DOHH2 (cell line): ENCODE measurements at regions not wholly inside any gene's neighbourhood (a gene's known extent, or its start where the extent isn't known, plus 50 kb on each side); places are given as distances from the start of the nearest gene placed in this dataset.

Experiments used
- EZH2phosphoT487 ChIP-seq: fragments of 200-600 bp; sonication (generic); IDR thresholded peaks from 2 replicates; pipeline ENCODE4 v1.6.1; 2017; ENCODE audit warnings: borderline replicate concordance, mild to moderate bottlenecking, antibody characterized with exemption, low read length, moderate library complexity, mixed read lengths
- TF ChIP-seq, protein P1 (sequence below): fragments of 200-600 bp; sonication (generic); IDR thresholded peaks from one replicate; pipeline ENCODE4 v1.5.1; 2014; ENCODE audit warnings: antibody characterized with exemption, mild to moderate bottlenecking, low read depth, low read length; ENCODE audit not compliant: poor library complexity, severe bottlenecking

DNA sequence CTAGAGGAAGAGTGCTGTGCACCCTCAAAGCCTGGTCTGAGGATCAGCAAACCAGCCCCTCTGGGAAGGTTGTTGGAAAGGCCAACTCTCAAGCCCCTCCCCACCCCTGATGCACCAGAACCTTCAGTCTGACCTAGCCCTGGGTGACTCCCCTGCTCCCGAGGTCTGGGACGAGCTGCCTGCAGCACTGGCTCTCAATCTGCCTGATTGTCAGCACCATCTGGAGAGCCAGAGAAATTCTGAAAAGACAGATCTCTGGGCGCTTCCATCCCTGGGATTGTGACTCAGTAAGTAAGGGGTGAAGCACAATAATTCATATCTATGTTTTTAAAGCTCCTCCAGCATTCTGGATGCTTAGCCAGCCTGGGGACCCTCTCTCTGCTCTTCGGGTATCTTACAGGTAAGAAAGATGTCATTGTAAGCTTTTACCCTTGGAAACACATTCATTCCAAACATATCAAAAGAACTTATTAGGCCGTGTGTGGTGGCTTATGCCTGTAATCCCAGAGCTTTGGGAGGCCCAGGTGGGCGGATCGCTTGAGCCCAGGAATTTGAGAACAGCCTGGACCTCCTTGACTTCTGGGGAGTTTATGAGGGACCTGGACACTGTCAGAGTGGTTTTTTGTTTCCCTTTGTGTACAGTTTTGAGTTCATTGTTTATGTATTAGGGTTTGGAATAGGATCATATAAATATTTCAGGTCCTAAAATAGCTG is 147.5 kb downstream of the KCNJ12 start:
- TF ChIP-seq, protein P1, sequence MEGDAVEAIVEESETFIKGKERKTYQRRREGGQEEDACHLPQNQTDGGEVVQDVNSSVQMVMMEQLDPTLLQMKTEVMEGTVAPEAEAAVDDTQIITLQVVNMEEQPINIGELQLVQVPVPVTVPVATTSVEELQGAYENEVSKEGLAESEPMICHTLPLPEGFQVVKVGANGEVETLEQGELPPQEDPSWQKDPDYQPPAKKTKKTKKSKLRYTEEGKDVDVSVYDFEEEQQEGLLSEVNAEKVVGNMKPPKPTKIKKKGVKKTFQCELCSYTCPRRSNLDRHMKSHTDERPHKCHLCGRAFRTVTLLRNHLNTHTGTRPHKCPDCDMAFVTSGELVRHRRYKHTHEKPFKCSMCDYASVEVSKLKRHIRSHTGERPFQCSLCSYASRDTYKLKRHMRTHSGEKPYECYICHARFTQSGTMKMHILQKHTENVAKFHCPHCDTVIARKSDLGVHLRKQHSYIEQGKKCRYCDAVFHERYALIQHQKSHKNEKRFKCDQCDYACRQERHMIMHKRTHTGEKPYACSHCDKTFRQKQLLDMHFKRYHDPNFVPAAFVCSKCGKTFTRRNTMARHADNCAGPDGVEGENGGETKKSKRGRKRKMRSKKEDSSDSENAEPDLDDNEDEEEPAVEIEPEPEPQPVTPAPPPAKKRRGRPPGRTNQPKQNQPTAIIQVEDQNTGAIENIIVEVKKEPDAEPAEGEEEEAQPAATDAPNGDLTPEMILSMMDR, result no peak
- TF ChIP-seq EZH2phosphoT487, result no peak
